NOMO-1 treated with dmso at 0.1 percent for 144 hours (cell line): ENCODE measurements at regions not wholly inside any gene's neighbourhood (a gene's known extent, or its start where the extent isn't known, plus 50 kb on each side); places are given as distances from the start of the nearest gene placed in this dataset.
"Not testable (repeated sequence)": the region's sequence is repeated elsewhere in the genome, so short reads cannot be mapped to it uniquely, and the experiment has no call there.

Experiments
- DNase-seq: peaks from one replicate; lab custom pipeline; 2025; ENCODE audit not compliant: unreplicated experiment; lab: John Stamatoyannopoulos, UW

DNA sequence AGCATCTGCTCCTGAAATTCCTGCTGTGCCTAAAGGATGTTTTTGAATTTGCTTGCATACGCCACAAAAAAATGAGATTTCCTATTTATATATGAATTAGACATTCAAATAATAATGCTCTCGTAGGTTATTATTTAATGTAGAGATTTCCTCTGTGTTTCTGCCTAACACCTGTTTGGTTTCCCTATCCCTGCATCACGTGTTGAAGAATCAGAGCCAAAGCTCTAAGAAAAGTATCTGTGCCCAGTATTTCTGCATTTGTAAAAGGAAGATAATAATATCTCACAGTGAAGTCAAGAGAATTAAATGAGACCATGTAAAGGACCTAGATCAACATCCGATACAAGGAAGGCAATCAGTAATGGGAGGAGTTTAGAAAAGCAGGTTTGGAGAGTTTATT, 179.5 kb downstream of the HNRNPD start:
- no peak for DNase-seq

DNA sequence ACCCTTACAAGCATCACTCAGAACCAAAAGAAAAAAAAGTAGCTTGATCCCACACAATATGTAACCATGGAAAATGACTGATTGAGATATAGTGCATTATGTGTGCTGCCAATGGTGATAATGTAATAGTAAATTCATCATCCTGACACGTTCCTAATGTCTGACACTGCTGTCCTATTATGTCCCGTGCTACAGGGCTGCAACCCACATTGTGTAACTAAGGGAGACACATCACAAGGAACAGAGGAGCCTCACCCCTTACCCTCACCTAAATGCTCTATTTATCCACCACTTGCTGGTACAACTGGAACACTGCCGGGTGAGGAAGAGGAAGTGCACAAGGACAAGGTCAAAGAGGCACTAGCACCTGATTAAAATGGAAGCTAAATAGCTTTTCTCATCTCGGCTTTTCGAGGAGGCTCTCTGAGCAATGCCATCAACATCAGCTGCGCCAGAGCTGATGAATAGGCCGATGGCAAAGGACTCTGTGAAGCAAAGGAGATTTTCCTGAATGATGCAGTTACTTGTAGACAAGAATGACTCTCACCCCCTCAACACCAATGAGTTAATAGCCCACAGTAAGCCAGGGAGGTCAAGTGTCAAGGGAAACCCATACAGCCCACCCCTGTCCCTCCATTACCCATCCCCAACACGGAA, 181.6 kb downstream of the HNRNPD start:
- DNase-seq, result no peak

DNA sequence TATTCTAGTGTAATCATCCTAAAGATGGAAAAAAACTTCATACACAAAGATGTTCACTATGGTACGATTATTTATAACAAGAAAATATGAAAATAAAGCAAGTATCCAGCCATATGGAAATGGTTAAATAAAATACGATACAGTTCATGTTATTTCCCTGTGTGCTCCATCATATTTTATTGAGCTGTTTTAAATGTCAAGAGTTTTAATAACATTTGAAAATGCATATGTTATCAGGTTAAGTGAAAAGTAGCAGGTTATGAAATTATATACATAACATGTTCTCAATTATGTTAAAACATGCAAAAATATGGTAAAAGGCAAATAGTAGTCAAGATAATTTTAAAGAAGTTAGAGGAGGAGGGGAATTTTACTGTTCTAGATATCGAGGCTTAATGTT, 192.0 kb downstream of the HNRNPD start:
- no peak for DNase-seq

DNA sequence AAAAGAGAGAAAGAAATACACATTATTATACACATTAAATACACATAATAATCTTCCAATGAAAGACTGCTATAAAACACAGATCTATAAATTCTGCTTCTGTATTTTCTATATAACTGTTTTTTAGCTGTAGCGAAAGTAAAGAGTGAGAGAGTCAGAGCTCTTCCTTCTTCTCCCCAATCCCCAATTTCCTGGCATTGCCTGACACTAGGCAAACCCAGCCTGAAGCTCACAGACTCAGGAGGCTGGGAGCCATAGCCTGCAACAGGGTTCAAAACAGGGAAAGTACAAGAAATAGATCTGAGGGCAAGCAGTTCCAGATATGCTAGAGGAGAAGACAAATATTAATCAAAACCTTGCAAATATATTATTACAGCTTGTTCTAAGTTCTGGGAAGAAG, 201.6 kb downstream of the HNRNPD start:
- no peak for DNase-seq

- DNase-seq, result no peak
Observed at GRCh38 chr4:82171531-82172155, 202.1 kb downstream of the HNRNPD start.

- no peak for DNase-seq
Observed at GRCh38 chr4:82149750-82150149, 224.0 kb downstream of the HNRNPD start.

DNA sequence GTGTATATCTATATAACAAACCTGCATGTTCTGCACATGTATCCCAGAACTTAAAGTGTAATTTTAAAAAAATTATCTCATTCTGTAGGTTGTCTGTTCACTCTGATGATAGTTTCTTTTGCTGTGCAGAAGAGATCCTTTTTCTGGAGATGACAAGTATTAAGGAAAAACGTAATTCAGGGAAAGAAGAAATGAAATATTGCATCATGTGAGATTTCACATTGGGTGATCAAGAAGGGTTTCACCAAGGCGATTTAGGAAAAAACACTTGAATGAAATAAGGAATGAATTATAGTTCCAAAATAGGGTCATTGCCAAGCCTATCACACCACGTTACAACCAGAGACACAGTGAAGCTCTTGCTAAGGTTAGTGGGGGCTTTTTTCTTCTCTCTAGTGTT, 227.9 kb downstream of the HNRNPD start:
- no peak for DNase-seq

DNA sequence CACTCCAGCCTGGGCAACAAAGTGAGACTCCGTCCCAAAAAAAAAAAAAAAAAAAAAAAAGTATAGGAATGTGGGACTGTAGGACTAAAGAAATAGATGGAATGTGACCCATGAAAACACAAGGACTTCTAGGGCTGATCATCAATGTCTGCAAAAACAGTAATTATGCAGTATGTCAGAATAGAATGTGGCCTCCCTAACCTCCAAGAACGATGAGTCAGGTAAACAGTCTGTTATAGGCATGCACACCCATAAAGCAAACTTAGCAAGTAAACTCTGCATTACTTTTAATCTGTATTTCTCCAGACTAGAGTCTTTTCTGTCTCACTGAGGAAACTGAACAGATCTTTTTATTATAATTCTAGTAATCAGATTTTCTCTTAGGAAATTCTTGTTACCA, 233.4 kb downstream of the HNRNPD start:
- DNase-seq, result no peak

DNA sequence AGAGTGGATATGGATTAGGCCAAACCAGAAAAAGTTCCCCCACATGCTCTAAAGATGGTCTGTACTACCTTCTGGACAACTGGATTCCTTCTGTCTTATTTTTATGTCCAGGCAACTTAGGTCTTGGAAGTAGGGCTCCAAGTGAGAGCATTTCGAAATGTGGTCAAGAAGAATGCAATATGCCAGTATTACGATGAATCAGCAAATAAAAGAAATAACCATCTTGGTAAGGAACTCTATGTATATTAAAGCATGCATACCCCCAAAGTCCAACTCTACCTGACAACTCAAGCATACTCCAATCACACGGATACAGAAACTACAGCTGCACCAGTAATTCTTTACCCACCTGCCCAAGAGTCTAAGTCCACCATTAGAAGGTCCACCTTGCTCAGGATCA, 234.5 kb downstream of the HNRNPD start:
- no peak for DNase-seq

DNA sequence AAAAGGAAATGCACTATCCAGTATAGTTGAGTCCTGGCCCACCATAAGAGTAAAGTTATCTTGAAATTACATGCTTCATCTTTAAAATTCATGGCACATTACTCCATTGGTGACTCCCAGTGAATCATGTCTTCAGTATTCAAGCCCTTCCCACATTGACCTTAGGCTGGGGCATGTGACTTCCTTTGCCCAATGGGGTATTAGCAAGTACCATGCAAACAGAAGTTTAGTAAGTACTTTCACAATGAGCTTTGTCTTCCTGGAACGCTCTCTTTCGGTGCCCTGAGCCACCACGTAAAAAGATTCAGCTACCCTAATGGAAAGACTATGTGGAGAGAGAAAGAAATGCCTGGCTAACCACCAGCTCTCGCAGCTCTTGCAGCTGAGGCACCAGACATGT, 235.4 kb downstream of the HNRNPD start:
- DNase-seq, result no peak

DNA sequence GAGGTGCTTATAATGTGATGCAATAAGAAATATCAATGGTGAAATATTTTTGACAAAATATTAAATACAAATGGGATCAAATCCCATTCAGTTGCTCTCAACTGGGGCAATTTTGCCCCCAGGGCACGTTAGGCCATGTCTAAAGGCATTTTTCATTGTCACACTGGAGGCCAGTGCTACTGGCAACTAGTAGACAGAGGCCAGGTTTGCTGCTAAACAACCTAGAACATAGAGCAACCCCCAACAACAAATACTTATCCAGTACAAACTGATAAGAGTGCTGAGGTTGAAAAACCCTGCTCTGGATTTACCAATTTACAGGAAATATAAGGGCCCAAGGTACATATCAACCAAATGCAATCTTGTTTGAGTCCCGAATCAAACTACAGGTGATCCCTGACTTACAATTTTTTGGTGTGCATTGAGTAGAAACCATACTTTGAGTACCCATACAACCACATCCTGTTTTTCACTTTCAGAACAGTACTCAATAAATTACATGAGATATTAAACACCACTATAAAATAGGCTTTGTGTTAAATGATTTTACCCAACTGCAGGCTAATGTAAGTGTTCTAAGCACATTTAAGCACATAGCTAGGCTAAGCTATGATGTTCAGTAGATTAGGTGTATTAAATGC, 237.5 kb downstream of the HNRNPD start:
- DNase-seq, result no peak

- no peak for DNase-seq
Observed at GRCh38 chr4:82128355-82128754, 245.4 kb downstream of the HNRNPD start.

DNA sequence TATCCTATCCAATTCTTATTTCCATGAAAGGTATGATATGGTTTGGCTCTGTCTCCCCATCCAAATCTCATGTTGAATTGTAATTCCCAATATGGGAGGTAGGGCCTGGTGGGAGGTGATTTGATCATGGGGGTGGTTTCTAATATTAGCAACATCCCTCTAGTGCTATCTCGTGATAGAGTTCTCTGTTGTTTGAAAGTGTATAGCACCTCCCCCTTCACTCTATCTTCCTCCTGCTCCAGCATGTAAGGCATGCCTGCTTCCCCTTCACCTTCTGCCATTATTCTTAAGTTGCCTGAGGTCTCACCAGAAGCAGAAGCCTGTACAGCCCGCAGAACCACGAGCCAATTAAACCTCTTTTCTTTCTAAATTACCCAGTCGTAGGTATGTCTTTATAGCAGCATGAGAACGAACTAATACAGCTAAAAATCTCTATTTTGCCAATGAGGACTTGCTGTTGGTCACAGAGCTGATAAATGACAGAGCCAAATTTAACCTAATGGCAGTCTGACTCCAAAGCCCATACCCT, 247.2 kb downstream of the HNRNPD start:
- no peak for DNase-seq

DNA sequence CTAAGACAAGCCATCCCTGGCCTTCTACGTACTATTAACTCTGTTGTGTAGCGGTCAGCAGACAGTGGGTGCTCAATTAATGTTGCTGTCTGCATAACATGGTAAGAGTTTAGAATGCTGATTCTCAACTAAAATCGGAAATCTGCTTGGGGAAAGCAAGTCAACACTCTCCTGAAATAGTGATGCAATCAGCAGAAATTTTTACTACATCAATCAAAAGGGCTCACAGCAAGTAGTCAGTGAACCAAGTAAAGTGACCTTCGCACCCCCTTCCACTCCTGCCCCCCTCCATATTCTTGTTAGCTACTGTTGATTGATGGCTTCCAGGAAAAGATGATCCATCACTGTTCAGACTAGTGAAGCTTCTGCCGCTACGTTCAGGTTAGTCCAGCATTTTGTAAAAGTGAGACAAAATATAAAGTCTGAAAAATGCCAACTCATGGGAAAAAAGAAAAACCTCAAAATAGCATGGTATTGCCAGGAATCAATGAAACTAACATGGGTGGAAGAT, 247.9 kb downstream of the HNRNPD start:
- no peak for DNase-seq

DNA sequence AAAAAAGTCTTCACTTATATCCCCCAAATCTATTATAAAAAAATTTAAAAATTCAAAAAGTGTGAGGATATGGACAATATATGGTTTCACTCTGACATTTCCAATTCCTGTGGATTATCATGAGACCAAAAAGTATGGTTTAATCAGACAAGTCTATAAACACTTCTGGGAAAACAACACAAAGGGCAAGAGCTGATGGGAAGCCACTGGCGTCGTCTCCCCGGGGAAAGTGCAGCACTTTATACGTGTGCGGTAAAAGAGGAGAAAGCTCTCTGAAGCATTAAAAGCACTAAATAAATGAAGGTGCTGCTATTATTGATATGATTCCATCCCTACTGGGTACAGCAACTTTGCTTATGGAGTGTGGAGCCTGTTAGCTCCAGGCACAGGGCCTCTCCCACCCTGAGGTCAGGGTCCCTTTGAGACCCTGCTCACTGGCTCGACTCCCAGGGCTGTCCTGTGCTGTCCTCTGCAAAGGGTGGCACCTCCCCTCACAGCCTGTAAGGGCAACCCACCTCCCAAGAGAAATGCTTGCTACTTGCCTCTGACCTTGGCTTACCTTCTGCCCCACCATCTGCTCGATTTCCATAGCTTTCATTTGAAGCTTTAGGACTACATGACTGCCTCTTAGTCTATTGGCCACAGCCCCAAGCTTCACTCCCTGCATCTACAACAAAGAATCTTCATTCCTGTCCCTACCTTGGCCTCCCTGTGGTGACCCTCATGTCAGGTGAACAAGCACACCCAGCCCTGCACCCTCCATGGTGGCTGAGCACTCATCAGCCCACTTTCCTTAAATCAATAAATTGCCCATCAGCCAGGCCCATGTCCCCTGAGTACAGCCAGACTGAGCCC, 248.6 kb downstream of the HNRNPD start:
- no peak for DNase-seq

- DNase-seq, result no peak
Observed at GRCh38 chr4:82124365-82124764, 249.4 kb downstream of the HNRNPD start.

- no peak for DNase-seq
Observed at GRCh38 chr4:82123934-82124333, 249.9 kb downstream of the HNRNPD start.

DNA sequence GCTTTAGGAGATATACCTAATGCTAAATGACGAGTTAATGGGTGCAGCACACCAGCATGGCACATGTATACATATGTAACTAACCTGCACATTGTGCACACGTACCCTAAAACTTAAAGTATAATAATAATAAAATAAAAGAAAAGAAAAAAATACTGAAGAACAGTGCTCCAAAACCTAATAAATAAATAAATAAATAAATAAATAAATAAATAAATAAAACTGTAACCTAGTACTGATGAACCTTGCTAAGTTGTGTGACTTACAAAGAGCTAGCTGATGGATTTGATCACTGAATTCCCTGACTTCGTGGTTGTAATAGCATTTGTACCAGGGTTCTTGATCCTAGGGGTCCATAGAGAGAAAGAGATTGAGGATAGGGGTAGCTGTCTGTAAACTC, 258.6 kb downstream of the HNRNPD start:
- DNase-seq, result not testable (repeated sequence)

GRCh38 chr4:82108506-82108905, 265.3 kb downstream of the HNRNPD start:
- no peak for DNase-seq

DNA sequence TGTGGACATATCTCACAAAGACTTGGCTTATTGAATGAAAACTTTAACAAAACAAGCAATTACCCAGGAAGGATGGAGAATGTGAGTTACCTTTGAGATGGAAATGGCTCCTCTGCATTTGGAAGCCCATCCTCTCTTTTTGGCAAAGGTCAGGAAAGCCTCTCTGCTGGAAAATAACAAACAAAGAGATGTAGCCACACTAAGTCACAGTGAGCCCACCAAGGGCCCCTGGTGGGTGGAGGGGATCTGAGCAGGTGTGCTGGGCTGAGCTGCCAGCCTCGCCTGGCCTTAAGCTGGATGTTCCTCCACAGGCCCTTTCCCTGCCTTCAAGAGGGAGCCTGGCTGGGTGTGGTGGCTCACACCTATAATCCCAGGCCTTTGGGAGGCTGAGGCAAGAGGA, 269.2 kb downstream of the HNRNPD start:
- DNase-seq, result no peak

DNA sequence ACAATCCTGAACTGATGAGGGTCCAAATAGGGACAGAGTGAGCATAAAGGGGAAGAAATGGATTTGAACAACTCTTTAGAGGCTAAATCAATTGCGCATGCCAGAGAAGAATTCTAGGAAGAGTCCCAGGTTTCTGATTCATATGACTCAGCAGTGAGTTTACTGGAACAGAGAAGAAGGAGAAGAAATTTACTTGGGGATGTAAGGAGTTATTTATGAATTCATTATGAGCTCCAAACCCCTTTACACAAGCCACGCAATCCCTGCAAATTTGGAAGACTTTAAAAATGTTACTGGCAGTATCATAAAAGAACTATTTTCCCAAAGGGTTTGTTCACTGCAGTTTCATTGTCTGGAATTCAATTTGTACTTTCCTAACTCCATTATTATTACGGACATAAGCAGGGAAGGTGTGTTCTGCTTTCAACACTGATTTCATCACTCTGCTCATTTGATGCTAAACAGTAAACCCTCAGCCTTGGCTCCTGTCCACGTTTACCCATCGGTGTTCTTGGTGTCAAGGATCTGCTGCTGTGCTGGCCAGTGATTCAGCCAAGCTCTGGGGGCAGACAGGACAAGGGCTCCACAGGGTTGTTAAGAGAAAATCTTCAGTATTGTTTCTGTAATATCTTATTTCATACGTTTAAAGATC, 273.7 kb downstream of the HNRNPD start:
- no peak for DNase-seq
